Heart right ventricle (tissue), 16 donors: ENCODE measurements at regions not wholly inside any gene's neighbourhood (a gene's known extent, or its start where the extent isn't known, plus 50 kb on each side); places are given as distances from the start of the nearest gene placed in this dataset.

Source experiments
- ATAC-seq, 8 donors: fragments of 200-7000 bp; cut with Tn5 transposase; one replicate each; pipeline ENCODE4 v1.9.1; 2020; ENCODE audit warnings: mild to moderate bottlenecking in 8 of 8, moderate library complexity in 8 of 8, moderate number of reproducible peaks in 1 of 8
- DNase-seq, 2 donors: peaks; one replicate each; pipeline ENCODE4 v3.0.0-alpha.2; 2020
- H3K27ac ChIP-seq, 10 donors: fragments of 200-600 bp; sonication (generic) in 2 of 10; one replicate each; pipeline versions ENCODE4 v1.5.0 to v1.8.0; 2020 to 2022; ENCODE audit warnings: mild to moderate bottlenecking in 3 of 10
- H3K27me3 ChIP-seq, 7 donors: fragments of 200-600 bp; one replicate each; pipeline ENCODE4 v1.8.0; 2021 to 2022; ENCODE audit warnings: mild to moderate bottlenecking in 2 of 7
- H3K36me3 ChIP-seq, 9 donors: fragments of 200-600 bp; sonication (generic) in 1 of 9; one replicate each; pipeline versions ENCODE4 v1.5.0 to v1.8.0; 2020 to 2022; ENCODE audit warnings: mild to moderate bottlenecking in 2 of 9
- H3K4me1 ChIP-seq, 9 donors: fragments of 200-600 bp; sonication (generic) in 1 of 9; one replicate each; pipeline versions ENCODE4 v1.5.0 to v1.8.0; 2020 to 2022; ENCODE audit warnings: mild to moderate bottlenecking in 4 of 9
- H3K4me3 ChIP-seq, 10 donors: fragments of 200-600 bp; sonication (generic) in 2 of 10; one replicate each; pipeline versions ENCODE4 v1.5.0 to v1.8.0; 2020 to 2022; ENCODE audit warnings: mild to moderate bottlenecking in 7 of 10, moderate library complexity in 2 of 10
- H3K9me3 ChIP-seq, 11 donors: fragments of 200-600 bp in 10 of 11; sonication (generic) in 2 of 11; one replicate each; pipeline versions ENCODE4 v1.5.0 to v1.8.0; 2013 to 2022; ENCODE audit warnings: mild to moderate bottlenecking in 2 of 11, control low read depth in 1 of 11, moderate library complexity in 1 of 11
- CTCF ChIP-seq, 9 donors: fragments of 200-600 bp; sonication (generic) in 2 of 9; IDR thresholded peaks; one replicate each; pipeline versions ENCODE4 v1.5.0 to v1.8.0; 2021 to 2022; ENCODE audit warnings: antibody characterized with exemption in 9 of 9, mild to moderate bottlenecking in 5 of 9, moderate library complexity in 1 of 9
- WGBS, 2 donors: extraction: QIAGEN DNeasy Blood & Tissue Kit; methylation state at CpG; one replicate each; pipeline ENCODE4 v1.1.7; 2013; ENCODE audit warnings: inconsistent platforms in 1 of 2; 5-methylcytosine and 5-hydroxymethylcytosine counted together
- intact Hi-C, 10 donors: fragments of 100-400 bp; cut with DNase I; formaldehyde crosslinking; loops; one replicate each; pipeline versions ENCODE4 v1.11.1 to v1.14.2; 2022
- donor health status: Arrhythmogenic right ventricular cardiomyopathy.
- donor health status: ischemic (EF 13 %, LVEDD 7.1; RV severe dilation, severe dysfunction).
- donor health status: healthy with polysubstance abuse.
- donor health status: DM: no; HTN: yes; CAD: no.
- donor health status: DM: no; HTN: no; CAD: no.
- donor health status: ischemic (EF 25% LVEDD 6.9; RV normal size, moderate dysfunction).
- donor health status: ischemic (EF 25% LVEDD 5.7; RV mildly dilated, moderate dysfunction).
- donor health status: healthy.
- donor health status: DM: yes; HTN: yes; CAD: no.
- donor health status: Ischemic cardiomyopathy.
- donor health status: ischemic (EF 35%, LVEDD 5.7; RV mildly dilated, moderate dysfunction).
- donor health status: nonischemic (EF 11% LVEDD 7.7; RV severe dilation, severe dysfunction).
- donor health status: DM: yes; HTN: yes; CAD: no.
- donor health status: PGD.
- donor health status: ischemic (EF 29% LVEDD 5.4; RV normal size, mild dysfunction).
- donor health status: nonischemic (EF 23%, LVEDD 6.1; RV moderate dilation, normal function).

GRCh38 chr2:15804246-15804619, 136.1 kb upstream of the MYCN start:
- WGBS, 2 donors, result 100% methylated on average over 1 of the region's 1 CpG
- H3K36me3 ChIP-seq, result no peaks in the 10 kb centered on the region
- intact Hi-C loops, result loop anchor here in 1 of 10 donors (10.0 kb wide), 1 partner anchor 111 kb away; no protein-coding TSS in a partner anchor
- H3K4me1 ChIP-seq, result peaks cover 0 to 12% (median 3%) of the 10 kb centered on the region in 9 donors
- no peak overlapping the region for H3K4me3 ChIP-seq
- no peak overlapping the region for H3K27ac ChIP-seq
- TF ChIP-seq CTCF (IDR thresholded peaks at IDR 0.05), result no peak
- no peak for DNase-seq
- H3K27me3 ChIP-seq, result no peaks in the 10 kb centered on the region
- ATAC-seq, result no peak
- H3K9me3 ChIP-seq, result no peaks in the 10 kb centered on the region

GRCh38 chr2:15804691-15805090, 135.7 kb upstream of the MYCN start:
- H3K27ac ChIP-seq, result no peak overlapping the region
- no peaks in the 10 kb centered on the region for H3K36me3 ChIP-seq
- TF ChIP-seq CTCF (IDR thresholded peaks at IDR 0.05), result no peak
- no peaks in the 10 kb centered on the region for H3K9me3 ChIP-seq
- intact Hi-C loops, result loop anchor here in 1 of 10 donors (10.0 kb wide), 1 partner anchor 110 kb away; no protein-coding TSS in a partner anchor
- no peaks in the 10 kb centered on the region for H3K27me3 ChIP-seq
- no peak for ATAC-seq
- 96 to 100% methylated on average over 2 of the region's 2 CpGs for WGBS, 2 donors
- peaks cover 0 to 10% (median 0%) of the 10 kb centered on the region in 9 donors for H3K4me1 ChIP-seq
- no peak for DNase-seq
- H3K4me3 ChIP-seq, result no peak overlapping the region

GRCh38 chr2:15805206-15805605, 135.1 kb upstream of the MYCN start:
- WGBS, 2 donors, result 95 to 96% methylated on average over 2 of the region's 2 CpGs
- no peaks in the 10 kb centered on the region for H3K9me3 ChIP-seq
- H3K36me3 ChIP-seq, result no peaks in the 10 kb centered on the region
- peaks cover 0 to 8% (median 0%) of the 10 kb centered on the region in 9 donors for H3K4me1 ChIP-seq
- no peaks in the 10 kb centered on the region for H3K27me3 ChIP-seq
- intact Hi-C loops, result loop anchor here in 1 of 10 donors (10.0 kb wide), 1 partner anchor 110 kb away; no protein-coding TSS in a partner anchor
- ATAC-seq (no peak), DNase-seq (no peak)
- no peak overlapping the region for H3K27ac ChIP-seq
- TF ChIP-seq CTCF (IDR thresholded peaks at IDR 0.05), result no peak
- H3K4me3 ChIP-seq, result no peak overlapping the region

GRCh38 chr2:15805772-15806171, 134.6 kb upstream of the MYCN start:
- no peak overlapping the region for H3K4me3 ChIP-seq
- H3K36me3 ChIP-seq, result no peaks in the 10 kb centered on the region
- no peaks in the 10 kb centered on the region for H3K27me3 ChIP-seq
- H3K27ac ChIP-seq, result no peak overlapping the region
- no peaks in the 10 kb centered on the region for H3K9me3 ChIP-seq
- intact Hi-C loops, result loop anchor here in 1 of 10 donors (10.0 kb wide), 1 partner anchor 109 kb away; no protein-coding TSS in a partner anchor
- peaks cover 0 to 8% (median 0%) of the 10 kb centered on the region in 9 donors for H3K4me1 ChIP-seq
- ATAC-seq, result no peak
- no peak for DNase-seq
- TF ChIP-seq CTCF (IDR thresholded peaks at IDR 0.05), result no peak
- WGBS, 2 donors, result 92 to 95% methylated on average over 4 of the region's 4 CpGs
